HCT116 (cell line): ENCODE measurements at regions not wholly inside any gene's neighbourhood (a gene's known extent, or its start where the extent isn't known, plus 50 kb on each side); places are given as distances from the start of the nearest gene placed in this dataset.

ENCODE experiments used
- ATAC-seq: fragments of 200-7000 bp; cut with Tn5 transposase; 2 replicates; pipeline ENCODE4 v1.9.1; 2020; ENCODE audit warnings: mild to moderate bottlenecking, moderate library complexity
- BruUV-seq: library from RNA; stranded (reverse); fragments of 400-500 nt; replicated peaks from 2 replicates; lab custom pipeline; 2021; lab: Mats Ljungman, UMichigan
- CTCF ChIA-PET: fragments of 300-600 bp; sonication (Branson Sonifier 250); formaldehyde crosslinking; loops from one replicate; lab custom pipeline; 2021; ENCODE audit warnings: antibody characterized with exemption; lab: Charles Lee
- POLR2A ChIA-PET: fragments of 300-600, 350-600 bp; sonication (Branson Sonifier 250); formaldehyde crosslinking; loops from one replicate; lab custom pipeline; 2021; ENCODE audit warnings: antibody characterized with exemption; lab: Charles Lee
- RAD21 ChIA-PET, 2 experiments: fragments of 300-600 bp; sonication (Branson Sonifier 250); formaldehyde crosslinking; loops; one replicate each; lab custom pipeline; 2023; ENCODE audit warnings: low total read pairs in 2 of 2; ENCODE audit not compliant: uncharacterized antibody in 2 of 2, unreplicated experiment in 2 of 2, low non-redundant PET in 1 of 2; lab: Charles Lee
- DNase-seq: peaks from one replicate; pipeline ENCODE4 v3.0.0-alpha.2; 2010; ENCODE audit warnings: low read depth, low spot score
- H2AFZ ChIP-seq: fragments of 200-600 bp; shearing (Covaris generic), sonication (generic); 2 replicates; pipeline ENCODE4 v1.6.1; 2017; ENCODE audit warnings: low read depth, mixed run types, mixed read lengths, antibody characterized with exemption, low read length; ENCODE audit not compliant: poor library complexity, severe bottlenecking
- H3K27ac ChIP-seq: 2 replicates; pipeline ENCODE4 v1.5.1; 2012; ENCODE audit warnings: low read depth, low read length
- H3K27me3 ChIP-seq: fragments of 200-600 bp; sonication (generic); 2 replicates; pipeline ENCODE4 v1.6.1; 2016; ENCODE audit warnings: mixed run types, low read length, mixed read lengths; ENCODE audit not compliant: insufficient read depth
- H3K36me3 ChIP-seq, 2 experiments: fragments of 200-500 bp in 1 of 2; fragments of 200-600 bp in 1 of 2; sonication (Bioruptor generic) in 1 of 2; sonication (generic) in 1 of 2; 2 replicates each; pipeline versions ENCODE4 v1.5.1 to v1.6.1; 2014 to 2016; ENCODE audit warnings: low read length in 2 of 2, inconsistent platforms in 1 of 2, mixed read lengths in 1 of 2, mixed run types in 1 of 2; ENCODE audit not compliant: insufficient read depth in 2 of 2, control insufficient read depth in 1 of 2
- H3K4me1 ChIP-seq, 2 experiments: fragments of 200-600 bp in 1 of 2; sonication (generic) in 1 of 2; 2 replicates each; pipeline versions ENCODE4 v1.5.1 to v1.6.1; 2012 to 2017; ENCODE audit warnings: low read length in 2 of 2, inconsistent platforms in 1 of 2, mild to moderate bottlenecking in 1 of 2, mixed read lengths in 1 of 2, mixed run types in 1 of 2, moderate library complexity in 1 of 2; ENCODE audit not compliant: insufficient read depth in 2 of 2, control insufficient read depth in 1 of 2
- H3K4me2 ChIP-seq: fragments of 200-600 bp; sonication (generic); 2 replicates; pipeline ENCODE4 v1.6.1; 2017; ENCODE audit warnings: mixed run types, low read length, mixed read lengths
- H3K4me3 ChIP-seq, 2 experiments: fragments of 200-600 bp in 1 of 2; sonication (generic) in 1 of 2; replicated peaks in 1 of 2; 2 replicates each; pipeline ENCODE4 v1.5.1; 2011 to 2016; ENCODE audit warnings: low read length in 2 of 2, control low read depth in 1 of 2, low read depth in 1 of 2, mild to moderate bottlenecking in 1 of 2, mixed read lengths in 1 of 2, mixed run types in 1 of 2
- H3K79me2 ChIP-seq: fragments of 200-600 bp; sonication (generic); 2 replicates; pipeline ENCODE4 v1.6.1; 2017; ENCODE audit warnings: mild to moderate bottlenecking, mixed run types, low read length, moderate library complexity, mixed read lengths; ENCODE audit not compliant: insufficient read depth
- H3K9ac ChIP-seq: fragments of 200-600 bp; sonication (generic); 2 replicates; pipeline ENCODE4 v1.6.1; 2016; ENCODE audit warnings: low read length, mixed read lengths
- H3K9me2 ChIP-seq: fragments of 200-600 bp; sonication (generic), shearing (Covaris generic); 2 replicates; pipeline ENCODE4 v1.6.1; 2017; ENCODE audit warnings: mixed run types, mild to moderate bottlenecking, moderate library complexity; ENCODE audit not compliant: insufficient read depth
- H3K9me3 ChIP-seq, 2 experiments: fragments of 200-500 bp in 1 of 2; fragments of 200-600 bp in 1 of 2; sonication (Bioruptor generic) in 1 of 2; sonication (generic) in 1 of 2; 2 replicates each; pipeline ENCODE4 v1.6.1; 2014 to 2017; ENCODE audit warnings: low read length in 2 of 2, mixed read lengths in 2 of 2, inconsistent platforms in 1 of 2, low read depth in 1 of 2, mild to moderate bottlenecking in 1 of 2, mixed run types in 1 of 2, moderate library complexity in 1 of 2; ENCODE audit not compliant: control insufficient read depth in 1 of 2, insufficient read depth in 1 of 2
- H4K20me1 ChIP-seq: fragments of 200-600 bp; sonication (generic), shearing (Covaris generic); 2 replicates; pipeline ENCODE4 v1.6.1; 2017; ENCODE audit warnings: mixed run types, mild to moderate bottlenecking, moderate library complexity; ENCODE audit not compliant: insufficient read depth
- ATF3 ChIP-seq: IDR thresholded peaks from 2 replicates; pipeline ENCODE4 v1.6.1; 2012
- CEBPB ChIP-seq: IDR thresholded peaks from 2 replicates; pipeline ENCODE4 v1.6.1; 2012; ENCODE audit warnings: low read depth
- CTCF ChIP-seq, 3 experiments: fragments of 200-600 bp in 1 of 3; sonication (generic) in 1 of 3; IDR thresholded peaks in 2 of 3; conservative IDR thresholded peaks in 1 of 3; 2 replicates each; pipeline ENCODE4 v1.5.1; 2012 to 2017; ENCODE audit warnings: low read depth in 2 of 3, low read length in 2 of 3, antibody characterized with exemption in 1 of 3, borderline replicate concordance in 1 of 3, control low read depth in 1 of 3, mild to moderate bottlenecking in 1 of 3, mixed read lengths in 1 of 3, mixed run types in 1 of 3, moderate library complexity in 1 of 3; ENCODE audit not compliant: insufficient read depth in 1 of 3
- EGR1 ChIP-seq: IDR thresholded peaks from 2 replicates; pipeline ENCODE4 v1.6.1; 2012; ENCODE audit warnings: low read depth
- REST ChIP-seq: IDR thresholded peaks from 2 replicates; pipeline ENCODE4 v1.6.1; 2012; ENCODE audit warnings: low read depth
- SIN3A ChIP-seq: IDR thresholded peaks from 2 replicates; pipeline ENCODE4 v1.6.1; 2012; ENCODE audit warnings: low read depth
- SP1 ChIP-seq: IDR thresholded peaks from 2 replicates; pipeline ENCODE4 v1.6.1; 2012; ENCODE audit warnings: low read depth
- intact Hi-C: fragments of 100-400 bp; cut with micrococcal nuclease; formaldehyde crosslinking; loops from 2 replicates; pipeline ENCODE4 v1.10.0; 2022

- intact Hi-C loops = no loop called here
Measured at GRCh38 chr2:41701231-41701630, 346.6 kb upstream of the PKDCC start.

More at GRCh38 chr2:41701231-41701630, 346.6 kb upstream of the PKDCC start:
- Histone ChIP-seq H2AFZ (no peak overlapping the region), H3K4me2 (no peak overlapping the region), H4K20me1 (no peaks in the 10 kb centered on the region), H3K9me3 (no peaks in the 10 kb centered on the region), H3K27me3 (no peaks in the 10 kb centered on the region), H3K79me2 (no peaks in the 10 kb centered on the region), H3K9me2 (no peaks in the 10 kb centered on the region), H3K36me3 (no peaks in the 10 kb centered on the region), H3K27ac (no peak overlapping the region), H3K4me3 (no peak overlapping the region), H3K9ac (no peak overlapping the region), H3K4me1 (no peaks in the 10 kb centered on the region)
- DNase-seq (no peak), ATAC-seq (no peak)
- ChIA-PET RAD21 (no interaction called here), CTCF (no interaction called here), POLR2A (no interaction called here)
- TF ChIP-seq SIN3A = no peak
- TF ChIP-seq CEBPB = no peak
- TF ChIP-seq EGR1 = no peak
- TF ChIP-seq ATF3 = no peak
- TF ChIP-seq REST = no peak
- TF ChIP-seq CTCF (IDR thresholded peaks at IDR 0.05 in 2 of 3, conservative IDR thresholded peaks at IDR 0.05 in 1 of 3; ENCODE audit: borderline replicate concordance in 1 of 3, insufficient read depth in 1 of 3, low read depth in 2 of 3, low read length in 2 of 3) = no peak
- TF ChIP-seq SP1 = no peak
- BruUV-seq = no TSS peak
